WTC11 (cell line): ENCODE measurements at regions not wholly inside any gene's neighbourhood (a gene's known extent, or its start where the extent isn't known, plus 50 kb on each side); places are given as distances from the start of the nearest gene placed in this dataset.
"Not testable (repeated sequence)": the region's sequence is repeated elsewhere in the genome, so short reads cannot be mapped to it uniquely, and the experiment has no call there.

Experiments used
- CTCF ChIP-seq: fragments of 200-600 bp; IDR thresholded peaks from 2 replicates; pipeline ENCODE4 v1.8.0; 2022; ENCODE audit warnings: antibody characterized with exemption
- SP1 ChIP-seq: sonication (generic); formaldehyde crosslinking; conservative IDR thresholded peaks from 2 replicates; pipeline ENCODE4 v1.8.1; 2022; ENCODE audit warnings: missing genetic modification reagents
- ZNF281 ChIP-seq: sonication (generic); formaldehyde crosslinking; IDR thresholded peaks from 2 replicates; pipeline ENCODE4 v1.8.0; 2023; ENCODE audit warnings: mild to moderate bottlenecking, missing genetic modification reagents

GRCh38 chr3:39713341-39713740 lies 96.1 kb upstream of the MYRIP start:
- TF ChIP-seq SP1 (CRISPR knock-in tag); CTCF; ZNF281 (CRISPR knock-in tag): not testable (repeated sequence)
